RWPE1 (cell line): ENCODE measurements at regions not wholly inside any gene's neighbourhood (a gene's known extent, or its start where the extent isn't known, plus 50 kb on each side); places are given as distances from the start of the nearest gene placed in this dataset.

Experiments used
- CTCF ChIA-PET: fragments of 350-600 bp; sonication (Branson Sonifier 250); formaldehyde crosslinking; extraction: SDS; loops from one replicate; lab custom pipeline; 2021; lab: Yijun Ruan, JAX
- POLR2A ChIA-PET: fragments of 400-600 bp; formaldehyde crosslinking; extraction: SDS; loops from one replicate; lab custom pipeline; 2020; ENCODE audit warnings: antibody characterized with exemption; ENCODE audit not compliant: low non-redundant PET; lab: Yijun Ruan, JAX
- DNase-seq: peaks from one replicate; pipeline ENCODE4 v3.0.0; 2012; ENCODE audit warnings: low spot score
- H3K27ac ChIP-seq: fragments of 450-650 bp; 2 replicates; pipeline ENCODE4 v1.5.1; 2017
- CTCF ChIP-seq: fragments of 450-650 bp; conservative IDR thresholded peaks from 2 replicates; pipeline ENCODE4 v1.5.1; 2017; ENCODE audit warnings: low read depth, mild to moderate bottlenecking

GRCh38 chr1:215005656-215006345, 76.7 kb upstream of the KCNK2 start:
- ChIA-PET CTCF (no interaction called here), POLR2A (no interaction called here)
- DNase-seq = no peak
- TF ChIP-seq CTCF = no peak
- no peak overlapping the region for H3K27ac ChIP-seq

GRCh38 chr1:215007880-215008279, 74.7 kb upstream of the KCNK2 start:
- TF ChIP-seq CTCF = no peak
- DNase-seq = no peak
- ChIA-PET POLR2A (no interaction called here), CTCF (no interaction called here)
- H3K27ac ChIP-seq = no peak overlapping the region

- no peak overlapping the region for H3K27ac ChIP-seq
- no peak for TF ChIP-seq CTCF
- POLR2A ChIA-PET = no interaction called here
- CTCF ChIA-PET = no interaction called here
- DNase-seq = no peak
Observed at GRCh38 chr1:215018555-215018954, 64.0 kb upstream of the KCNK2 start.

GRCh38 chr1:215022204-215022603, 60.3 kb upstream of the KCNK2 start:
- CTCF ChIA-PET = no interaction called here
- POLR2A ChIA-PET = no interaction called here
- no peak for TF ChIP-seq CTCF
- no peak for DNase-seq
- no peak overlapping the region for H3K27ac ChIP-seq

- ChIA-PET CTCF (no interaction called here), POLR2A (no interaction called here)
- TF ChIP-seq CTCF = no peak
- no peak for DNase-seq
- H3K27ac ChIP-seq = no peak overlapping the region
Observed at GRCh38 chr1:215022741-215023141, 59.8 kb upstream of the KCNK2 start.

- DNase-seq = no peak
- POLR2A ChIA-PET = no interaction called here
- H3K27ac ChIP-seq = no peak overlapping the region
- no peak for TF ChIP-seq CTCF
- CTCF ChIA-PET = no interaction called here
Observed at GRCh38 chr1:215023155-215023832, 59.2 kb upstream of the KCNK2 start.
